ENCODE measurements at regions not wholly inside any gene's neighbourhood (a gene's known extent, or its start where the extent isn't known, plus 50 kb on each side); places are given as distances from the start of the nearest gene placed in this dataset.

- TF ChIP-seq MAX (IDR thresholded peaks at IDR 0.05; ENCODE audit: low read depth, low read length) = no peak
- TF ChIP-seq, protein P1, sequence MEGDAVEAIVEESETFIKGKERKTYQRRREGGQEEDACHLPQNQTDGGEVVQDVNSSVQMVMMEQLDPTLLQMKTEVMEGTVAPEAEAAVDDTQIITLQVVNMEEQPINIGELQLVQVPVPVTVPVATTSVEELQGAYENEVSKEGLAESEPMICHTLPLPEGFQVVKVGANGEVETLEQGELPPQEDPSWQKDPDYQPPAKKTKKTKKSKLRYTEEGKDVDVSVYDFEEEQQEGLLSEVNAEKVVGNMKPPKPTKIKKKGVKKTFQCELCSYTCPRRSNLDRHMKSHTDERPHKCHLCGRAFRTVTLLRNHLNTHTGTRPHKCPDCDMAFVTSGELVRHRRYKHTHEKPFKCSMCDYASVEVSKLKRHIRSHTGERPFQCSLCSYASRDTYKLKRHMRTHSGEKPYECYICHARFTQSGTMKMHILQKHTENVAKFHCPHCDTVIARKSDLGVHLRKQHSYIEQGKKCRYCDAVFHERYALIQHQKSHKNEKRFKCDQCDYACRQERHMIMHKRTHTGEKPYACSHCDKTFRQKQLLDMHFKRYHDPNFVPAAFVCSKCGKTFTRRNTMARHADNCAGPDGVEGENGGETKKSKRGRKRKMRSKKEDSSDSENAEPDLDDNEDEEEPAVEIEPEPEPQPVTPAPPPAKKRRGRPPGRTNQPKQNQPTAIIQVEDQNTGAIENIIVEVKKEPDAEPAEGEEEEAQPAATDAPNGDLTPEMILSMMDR (IDR thresholded peaks at IDR 0.05; ENCODE audit: low read depth, low read length) = no peak
- TF ChIP-seq POLR2A (IDR thresholded peaks at IDR 0.05; ENCODE audit: extremely low read depth, insufficient read length) = no peak
- no peak for DNase-seq (ENCODE audit: low read depth)
- H3K4me3 ChIP-seq (ENCODE audit: low read depth, low read length) = no peak overlapping the region
Observed at GRCh38 chr11:134667175-134667500, 255.1 kb upstream of the B3GAT1 start.

DNA sequence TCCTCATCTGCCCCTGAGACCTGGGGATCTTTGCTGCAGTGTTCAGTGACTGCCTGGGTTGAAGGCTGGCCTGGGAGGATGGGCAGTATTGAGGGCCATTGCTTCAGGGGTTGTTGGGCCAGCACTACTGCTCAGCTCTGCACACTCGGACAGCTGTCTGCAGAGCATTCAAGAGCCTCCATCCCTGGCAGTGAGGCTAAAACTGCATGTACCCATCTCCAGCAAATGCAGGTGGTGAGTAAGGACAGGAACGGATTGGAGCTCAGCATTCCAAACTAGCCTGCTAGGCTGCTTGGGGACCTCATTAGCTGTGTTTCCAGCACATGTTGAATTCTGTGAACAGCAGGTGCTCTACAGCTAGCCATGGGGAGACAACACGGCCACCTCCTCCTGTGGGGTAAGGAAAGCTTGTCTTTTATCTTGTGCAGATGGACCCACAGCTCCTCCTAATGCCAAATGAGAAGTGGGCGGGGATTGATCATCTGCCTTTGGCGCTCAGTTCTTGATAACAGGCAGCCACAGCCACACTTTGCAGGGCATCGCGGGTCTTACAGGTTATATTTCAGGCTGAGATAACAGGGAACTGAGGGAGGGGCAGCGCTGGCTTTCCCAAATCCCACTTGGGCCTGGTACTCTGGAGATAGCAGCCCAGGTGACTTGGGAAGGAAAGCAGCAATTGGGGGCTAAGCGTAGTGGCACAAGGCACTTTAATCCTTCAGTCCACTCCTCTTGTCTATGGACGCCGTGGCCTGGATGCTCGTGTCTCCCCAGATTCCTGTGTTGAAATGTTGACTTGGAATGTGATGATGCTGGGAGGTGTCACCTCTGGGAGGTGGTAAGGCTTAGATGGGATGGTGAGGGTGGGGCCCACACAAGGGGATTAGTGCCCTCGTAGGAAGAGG, 254.5 kb upstream of the B3GAT1 start:
- no peak overlapping the region for H3K4me3 ChIP-seq (ENCODE audit: low read depth, low read length)
- no peak for TF ChIP-seq POLR2A (IDR thresholded peaks at IDR 0.05; ENCODE audit: extremely low read depth, insufficient read length)
- TF ChIP-seq MAX (IDR thresholded peaks at IDR 0.05; ENCODE audit: low read depth, low read length) = no peak
- TF ChIP-seq, protein P1 (IDR thresholded peaks at IDR 0.05; ENCODE audit: low read depth, low read length) = no peak
- no peak for TF ChIP-seq MYC (IDR thresholded peaks at IDR 0.05; ENCODE audit: low read depth, low read length)
- no peak for DNase-seq (ENCODE audit: low read depth)

DNA sequence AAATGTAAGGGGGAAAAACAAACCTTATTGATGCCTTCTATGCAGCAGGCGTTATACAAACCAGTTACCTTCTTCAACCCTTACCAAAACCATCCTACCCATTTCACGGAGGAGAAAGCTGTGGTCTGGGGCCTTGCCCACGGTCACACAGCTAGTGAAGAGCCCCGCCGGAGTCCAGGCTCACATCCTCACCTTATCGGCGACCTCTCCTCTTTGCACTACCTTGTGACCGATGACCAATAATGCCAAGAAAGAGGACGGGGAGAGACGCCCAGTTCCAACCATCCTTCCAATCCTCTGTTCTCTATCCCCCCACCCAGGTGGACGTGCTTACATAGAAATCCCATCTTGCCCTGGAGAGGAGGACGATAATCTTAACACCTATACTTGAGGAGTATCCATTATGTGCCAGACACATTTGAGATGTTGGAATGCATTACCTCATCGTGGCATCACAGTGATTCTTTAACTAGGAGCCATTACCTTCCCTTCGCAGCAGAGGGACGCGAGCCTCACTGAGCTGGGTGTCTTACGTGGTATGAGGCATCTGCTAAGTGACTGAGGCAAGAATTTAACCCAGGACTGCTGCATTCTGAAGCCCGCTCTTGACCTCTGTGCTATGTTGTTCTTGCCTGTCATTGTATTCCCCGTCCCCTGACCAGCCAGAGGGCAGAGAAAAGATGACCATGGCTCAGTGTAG, 253.7 kb upstream of the B3GAT1 start:
- no peak overlapping the region for H3K4me3 ChIP-seq (ENCODE audit: low read depth, low read length)
- no peak for DNase-seq (ENCODE audit: low read depth)
- TF ChIP-seq MAX (IDR thresholded peaks at IDR 0.05; ENCODE audit: low read depth, low read length) (no peak), MYC (IDR thresholded peaks at IDR 0.05; ENCODE audit: low read depth, low read length) (no peak), POLR2A (IDR thresholded peaks at IDR 0.05; ENCODE audit: extremely low read depth, insufficient read length) (no peak)
- TF ChIP-seq, protein P1 (IDR thresholded peaks at IDR 0.05; ENCODE audit: low read depth, low read length) = no peak

GRCh38 chr11:134665188-134665535, 253.1 kb upstream of the B3GAT1 start:
- no peak overlapping the region for H3K4me3 ChIP-seq (ENCODE audit: low read depth, low read length)
- TF ChIP-seq POLR2A (IDR thresholded peaks at IDR 0.05; ENCODE audit: extremely low read depth, insufficient read length) = no peak
- no peak for TF ChIP-seq MAX (IDR thresholded peaks at IDR 0.05; ENCODE audit: low read depth, low read length)
- no peak for TF ChIP-seq MYC (IDR thresholded peaks at IDR 0.05; ENCODE audit: low read depth, low read length)
- TF ChIP-seq, protein P1 (IDR thresholded peaks at IDR 0.05; ENCODE audit: low read depth, low read length) = no peak
- DNase-seq (ENCODE audit: low read depth) = no peak

DNA sequence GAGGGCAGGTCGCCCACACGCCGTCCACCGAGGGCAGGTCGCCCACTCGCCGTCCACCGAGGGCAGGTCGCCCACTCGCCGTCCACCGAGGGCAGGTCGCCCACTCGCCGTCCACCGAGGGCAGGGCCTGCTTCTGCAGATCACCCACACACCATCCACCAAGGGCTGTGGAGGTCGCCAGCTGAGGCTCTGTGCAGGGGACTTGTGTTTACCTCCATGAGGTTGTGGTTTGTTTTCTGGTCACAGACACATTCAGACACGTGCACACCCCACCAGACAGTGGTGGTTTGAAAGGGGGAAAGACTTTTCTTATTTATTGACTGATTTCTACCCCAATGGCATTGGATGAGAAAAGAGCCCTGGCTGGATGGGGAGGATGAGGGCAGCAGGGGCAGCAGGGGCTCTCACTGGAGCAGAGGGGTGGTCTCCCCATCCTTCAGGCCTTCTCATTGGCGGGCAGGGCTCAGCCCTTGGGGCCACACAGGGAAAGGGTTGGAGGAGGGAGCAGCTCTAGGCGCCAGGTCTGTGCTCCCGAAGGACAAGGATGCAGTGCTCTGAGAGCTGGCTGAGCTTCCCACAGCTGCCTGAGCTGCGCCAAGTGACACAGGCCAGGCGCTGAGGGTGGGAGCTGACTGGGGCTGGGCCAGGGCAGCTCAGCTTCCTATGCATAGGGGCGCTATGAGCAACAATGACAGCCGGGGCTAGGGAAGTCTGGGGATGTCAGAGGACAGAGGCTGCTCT, 252.6 kb upstream of the B3GAT1 start:
- no peak overlapping the region for H3K4me3 ChIP-seq (ENCODE audit: low read depth, low read length)

More for the DNA sequence above, 252.6 kb upstream of the B3GAT1 start:
- DNase-seq (ENCODE audit: low read depth) = no peak
- TF ChIP-seq, protein P1 (IDR thresholded peaks at IDR 0.05; ENCODE audit: low read depth, low read length) = no peak
- TF ChIP-seq MAX (IDR thresholded peaks at IDR 0.05; ENCODE audit: low read depth, low read length) = no peak
- no peak for TF ChIP-seq MYC (IDR thresholded peaks at IDR 0.05; ENCODE audit: low read depth, low read length)
- no peak for TF ChIP-seq POLR2A (IDR thresholded peaks at IDR 0.05; ENCODE audit: extremely low read depth, insufficient read length)

All from NB4 (cell line).